SU-DHL-6 (cell line): ENCODE measurements at regions not wholly inside any gene's neighbourhood (a gene's known extent, or its start where the extent isn't known, plus 50 kb on each side); places are given as distances from the start of the nearest gene placed in this dataset.

Experiments used
- EZH2phosphoT487 ChIP-seq: fragments of 200-600 bp; sonication (generic), shearing (Covaris generic); conservative IDR thresholded peaks from 2 replicates; pipeline ENCODE4 v1.6.1; 2018; ENCODE audit warnings: mild to moderate bottlenecking, antibody characterized with exemption, low read length, moderate library complexity, mixed read lengths
- TF ChIP-seq, protein P1 (sequence below): fragments of 200-600 bp; sonication (generic); IDR thresholded peaks from one replicate; pipeline ENCODE4 v1.5.1; 2017; ENCODE audit warnings: antibody characterized with exemption, mild to moderate bottlenecking, low read length, moderate library complexity; ENCODE audit not compliant: insufficient read depth, poor library complexity, severe bottlenecking

DNA sequence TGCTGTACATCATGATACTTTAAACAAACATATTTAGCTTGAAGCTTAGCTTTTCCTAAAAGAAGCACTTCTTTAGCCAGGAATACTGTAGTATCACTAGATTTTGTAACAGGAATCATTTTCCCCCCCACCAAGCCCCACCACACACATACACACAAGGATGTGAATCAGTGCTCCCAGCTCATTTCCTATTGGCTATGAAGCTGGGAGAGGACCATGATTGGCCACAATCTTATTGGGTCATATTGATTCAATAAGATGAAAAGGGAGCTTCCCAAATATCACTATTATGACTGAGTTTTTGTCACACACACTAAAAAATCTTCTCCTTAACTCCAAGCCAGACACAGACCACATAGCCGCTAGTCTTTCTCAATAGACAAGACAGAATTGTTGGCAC is 140.5 kb upstream of the TNFAIP3 start:
- TF ChIP-seq, protein P1, sequence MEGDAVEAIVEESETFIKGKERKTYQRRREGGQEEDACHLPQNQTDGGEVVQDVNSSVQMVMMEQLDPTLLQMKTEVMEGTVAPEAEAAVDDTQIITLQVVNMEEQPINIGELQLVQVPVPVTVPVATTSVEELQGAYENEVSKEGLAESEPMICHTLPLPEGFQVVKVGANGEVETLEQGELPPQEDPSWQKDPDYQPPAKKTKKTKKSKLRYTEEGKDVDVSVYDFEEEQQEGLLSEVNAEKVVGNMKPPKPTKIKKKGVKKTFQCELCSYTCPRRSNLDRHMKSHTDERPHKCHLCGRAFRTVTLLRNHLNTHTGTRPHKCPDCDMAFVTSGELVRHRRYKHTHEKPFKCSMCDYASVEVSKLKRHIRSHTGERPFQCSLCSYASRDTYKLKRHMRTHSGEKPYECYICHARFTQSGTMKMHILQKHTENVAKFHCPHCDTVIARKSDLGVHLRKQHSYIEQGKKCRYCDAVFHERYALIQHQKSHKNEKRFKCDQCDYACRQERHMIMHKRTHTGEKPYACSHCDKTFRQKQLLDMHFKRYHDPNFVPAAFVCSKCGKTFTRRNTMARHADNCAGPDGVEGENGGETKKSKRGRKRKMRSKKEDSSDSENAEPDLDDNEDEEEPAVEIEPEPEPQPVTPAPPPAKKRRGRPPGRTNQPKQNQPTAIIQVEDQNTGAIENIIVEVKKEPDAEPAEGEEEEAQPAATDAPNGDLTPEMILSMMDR, result no peak
- no peak for TF ChIP-seq EZH2phosphoT487
